Type B pancreatic cell (in vitro differentiated cells): ENCODE measurements at regions not wholly inside any gene's neighbourhood (a gene's known extent, or its start where the extent isn't known, plus 50 kb on each side); places are given as distances from the start of the nearest gene placed in this dataset.

Experiments used
- DNase-seq: peaks from one replicate; pipeline ENCODE4 v3.0.0; 2021; ENCODE audit warnings: mixed read lengths; ENCODE audit not compliant: unreplicated experiment; ENCODE audit errors: extremely low spot score
- H3K27ac Mint-ChIP-seq: 2 replicates; pipeline ENCODE4 v1.8.0; 2021; ENCODE audit warnings: mild to moderate bottlenecking, mixed read lengths
- H3K27me3 Mint-ChIP-seq: 2 replicates; pipeline ENCODE4 v1.8.0; 2021; ENCODE audit warnings: mixed read lengths
- H3K36me3 Mint-ChIP-seq: 2 replicates; pipeline ENCODE4 v1.8.0; 2021; ENCODE audit warnings: mixed read lengths
- H3K4me1 Mint-ChIP-seq: one replicate; pipeline ENCODE4 v1.8.0; 2021; ENCODE audit warnings: mixed read lengths; ENCODE audit not compliant: unreplicated experiment
- H3K4me3 Mint-ChIP-seq: 2 replicates; pipeline ENCODE4 v1.8.0; 2021; ENCODE audit warnings: mild to moderate bottlenecking, mixed read lengths
- H3K9me3 Mint-ChIP-seq: 2 replicates; pipeline ENCODE4 v1.8.0; 2021; ENCODE audit warnings: mixed read lengths
- CTCF ChIP-seq: fragments of 200-600 bp; sonication (generic); conservative IDR thresholded peaks from 2 replicates; pipeline ENCODE4 v1.5.0; 2021; ENCODE audit warnings: antibody characterized with exemption, mild to moderate bottlenecking

GRCh38 chr12:69056743-69057515, 124.0 kb upstream of the CPM start:
- Mint-ChIP-seq H3K27ac (no peak overlapping the region), H3K4me3 (no peak overlapping the region)
- DNase-seq, result no peak

GRCh38 chr12:69057742-69058141, 124.8 kb upstream of the CPM start:
- TF ChIP-seq CTCF, result no peak
- H3K4me3 Mint-ChIP-seq, result no peak overlapping the region
- no peak overlapping the region for H3K27ac Mint-ChIP-seq
- no peak for DNase-seq
- peaks cover 11% of the 10 kb centered on the region for H3K4me1 Mint-ChIP-seq
- H3K9me3 Mint-ChIP-seq, result no peaks in the 10 kb centered on the region
- H3K27me3 Mint-ChIP-seq, result no peaks in the 10 kb centered on the region
- H3K36me3 Mint-ChIP-seq, result no peaks in the 10 kb centered on the region

More at GRCh38 chr12:69056743-69057515, 124.0 kb upstream of the CPM start:
- no peaks in the 10 kb centered on the region for H3K27me3 Mint-ChIP-seq
- H3K4me1 Mint-ChIP-seq, result peaks cover 16% of the 10 kb centered on the region
- H3K9me3 Mint-ChIP-seq, result no peaks in the 10 kb centered on the region
- no peak for TF ChIP-seq CTCF
- no peaks in the 10 kb centered on the region for H3K36me3 Mint-ChIP-seq

- no peaks in the 10 kb centered on the region for H3K9me3 Mint-ChIP-seq
- H3K27me3 Mint-ChIP-seq, result no peaks in the 10 kb centered on the region
- no peak overlapping the region for H3K27ac Mint-ChIP-seq
- TF ChIP-seq CTCF, result no peak
- peaks cover 4% of the 10 kb centered on the region for H3K4me1 Mint-ChIP-seq
- no peak for DNase-seq
- H3K4me3 Mint-ChIP-seq, result no peak overlapping the region
- no peaks in the 10 kb centered on the region for H3K36me3 Mint-ChIP-seq
These were observed 126.8 kb upstream of the CPM start for GRCh38 chr12:69059465-69060457.

GRCh38 chr12:69061574-69061973, 128.6 kb upstream of the CPM start:
- no peak for TF ChIP-seq CTCF
- Mint-ChIP-seq H3K27ac (peak overlapping the region; percentile 61), H3K36me3 (no peaks in the 10 kb centered on the region), H3K27me3 (no peaks in the 10 kb centered on the region), H3K9me3 (no peaks in the 10 kb centered on the region), H3K4me1 (peaks cover 4% of the 10 kb centered on the region), H3K4me3 (no peak overlapping the region)
- no peak for DNase-seq

GRCh38 chr12:69062621-69063237, 129.8 kb upstream of the CPM start:
- no peak for DNase-seq
- no peaks in the 10 kb centered on the region for H3K9me3 Mint-ChIP-seq
- no peaks in the 10 kb centered on the region for H3K36me3 Mint-ChIP-seq
- no peak overlapping the region for H3K27ac Mint-ChIP-seq
- peaks cover 4% of the 10 kb centered on the region for H3K4me1 Mint-ChIP-seq
- no peaks in the 10 kb centered on the region for H3K27me3 Mint-ChIP-seq
- no peak for TF ChIP-seq CTCF
- H3K4me3 Mint-ChIP-seq, result no peak overlapping the region
